ENCODE measurements at regions not wholly inside any gene's neighbourhood (a gene's known extent, or its start where the extent isn't known, plus 50 kb on each side); places are given as distances from the start of the nearest gene placed in this dataset.

- no peak overlapping the region for H3K27ac ChIP-seq (ENCODE audit: low read depth, low read length)
- H3K36me3 ChIP-seq (ENCODE audit: control insufficient read depth in 1 of 2, insufficient read depth in 2 of 2, low read length in 2 of 2): no peaks in the 10 kb centered on the region
- H3K9ac ChIP-seq (ENCODE audit: low read length): no peak overlapping the region
- no peaks in the 10 kb centered on the region for H3K9me3 ChIP-seq (ENCODE audit: control insufficient read depth in 1 of 2, insufficient read depth in 1 of 2, low read depth in 1 of 2, low read length in 2 of 2)
- no peak overlapping the region for H2AFZ ChIP-seq (ENCODE audit: low read depth, low read length, poor library complexity, severe bottlenecking)
- H3K4me2 ChIP-seq (ENCODE audit: low read length): no peak overlapping the region
- no peak for ATAC-seq
- no peaks in the 10 kb centered on the region for H4K20me1 ChIP-seq (ENCODE audit: insufficient read depth)
- H3K4me3 ChIP-seq (replicated peaks in 1 of 2; ENCODE audit: low read depth in 1 of 2, low read length in 2 of 2): no peak overlapping the region
- ChIA-PET CTCF (no interaction called here), RAD21 (ENCODE audit: low non-redundant PET in 1 of 2, low total read pairs in 2 of 2, uncharacterized antibody in 2 of 2, unreplicated experiment in 2 of 2) (no interaction called here), POLR2A (no interaction called here)
- H3K9me2 ChIP-seq (ENCODE audit: insufficient read depth): no peaks in the 10 kb centered on the region
- no peaks in the 10 kb centered on the region for H3K27me3 ChIP-seq (ENCODE audit: insufficient read depth, low read length)
- intact Hi-C loops (cut with micrococcal nuclease): no loop called here
- TF ChIP-seq TCF7L2 (IDR thresholded peaks at IDR 0.05; ENCODE audit: borderline replicate concordance, extremely low read depth, insufficient read depth, insufficient read length) (no peak), YY1 (IDR thresholded peaks at IDR 0.05; ENCODE audit: extremely low read depth, insufficient replicate concordance, low read depth, low read length) (no peak), ATF3 (IDR thresholded peaks at IDR 0.05) (no peak), SRF (IDR thresholded peaks at IDR 0.05; ENCODE audit: low read depth) (no peak), EZH2phosphoT487 (IDR thresholded peaks at IDR 0.05; ENCODE audit: borderline replicate concordance) (no peak), CEBPB (IDR thresholded peaks at IDR 0.05; ENCODE audit: low read depth) (no peak)
- TF ChIP-seq, protein P1, sequence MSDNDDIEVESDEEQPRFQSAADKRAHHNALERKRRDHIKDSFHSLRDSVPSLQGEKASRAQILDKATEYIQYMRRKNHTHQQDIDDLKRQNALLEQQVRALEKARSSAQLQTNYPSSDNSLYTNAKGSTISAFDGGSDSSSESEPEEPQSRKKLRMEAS (IDR thresholded peaks at IDR 0.05): no peak
- H3K4me1 ChIP-seq (ENCODE audit: control insufficient read depth in 1 of 2, insufficient read depth in 2 of 2, low read length in 2 of 2): no peaks in the 10 kb centered on the region
- no peak for DNase-seq (ENCODE audit: low read depth, low spot score)
- no TSS peak for BruUV-seq (replicated peaks)
- no peaks in the 10 kb centered on the region for H3K79me2 ChIP-seq (ENCODE audit: insufficient read depth, low read length)
Measured at GRCh38 chr22:48941903-48942575, 885.6 kb downstream of the BRD1 start.

DNA sequence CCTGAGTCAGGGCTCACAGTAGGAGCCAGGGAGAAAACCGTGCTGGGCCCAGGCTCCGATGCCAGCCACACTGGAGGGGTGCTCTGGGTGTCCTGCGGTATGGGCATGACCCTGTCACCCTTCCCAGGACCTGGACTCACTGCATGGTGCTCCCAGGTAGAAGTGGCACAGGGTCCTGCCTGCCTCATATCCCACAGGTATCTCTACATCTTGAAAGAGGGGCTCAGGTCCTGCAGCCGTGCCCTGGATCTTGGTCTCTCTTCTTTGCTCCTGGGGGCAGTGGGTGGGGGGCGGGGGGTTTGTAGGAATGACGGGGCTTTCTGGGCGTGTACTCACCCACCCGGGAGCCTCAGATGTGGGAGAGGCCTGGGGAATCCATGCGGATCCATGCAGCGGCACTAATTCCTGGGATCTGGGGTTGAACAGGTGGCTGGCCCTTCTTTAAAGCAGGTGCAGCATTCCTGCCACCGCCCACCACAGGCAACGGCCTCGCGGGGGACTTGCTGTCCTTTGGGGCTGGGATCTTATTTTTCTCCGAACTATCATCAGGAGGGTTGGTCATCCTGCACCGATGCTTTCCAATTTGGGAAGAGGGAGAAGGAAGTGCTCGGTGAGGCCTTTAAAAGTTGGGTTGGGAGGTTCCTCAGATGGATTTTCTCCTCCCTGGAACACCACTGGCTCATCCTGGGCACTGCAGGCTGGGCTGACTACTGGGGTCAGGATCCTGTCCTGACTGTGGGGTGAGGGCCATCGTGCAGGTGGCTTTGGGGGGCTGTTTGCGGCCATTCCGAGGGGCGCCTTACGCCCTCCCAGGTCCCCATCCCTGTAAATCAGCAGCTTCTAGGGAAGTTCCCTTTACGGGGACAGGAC is 886.4 kb downstream of the BRD1 start:
- TF ChIP-seq ATF3 (IDR thresholded peaks at IDR 0.05): no peak
- Histone ChIP-seq H3K9me3 (ENCODE audit: control insufficient read depth in 1 of 2, insufficient read depth in 1 of 2, low read depth in 1 of 2, low read length in 2 of 2) (no peaks in the 10 kb centered on the region), H4K20me1 (ENCODE audit: insufficient read depth) (no peaks in the 10 kb centered on the region), H3K36me3 (ENCODE audit: control insufficient read depth in 1 of 2, insufficient read depth in 2 of 2, low read length in 2 of 2) (no peaks in the 10 kb centered on the region), H2AFZ (ENCODE audit: low read depth, low read length, poor library complexity, severe bottlenecking) (no peak overlapping the region), H3K4me2 (ENCODE audit: low read length) (no peak overlapping the region), H3K4me1 (ENCODE audit: control insufficient read depth in 1 of 2, insufficient read depth in 2 of 2, low read length in 2 of 2) (no peaks in the 10 kb centered on the region), H3K27me3 (ENCODE audit: insufficient read depth, low read length) (no peaks in the 10 kb centered on the region), H3K79me2 (ENCODE audit: insufficient read depth, low read length) (no peaks in the 10 kb centered on the region), H3K27ac (ENCODE audit: low read depth, low read length) (no peak overlapping the region), H3K9me2 (ENCODE audit: insufficient read depth) (no peaks in the 10 kb centered on the region), H3K4me3 (replicated peaks in 1 of 2; ENCODE audit: low read depth in 1 of 2, low read length in 2 of 2) (no peak overlapping the region), H3K9ac (ENCODE audit: low read length) (no peak overlapping the region)
- BruUV-seq (replicated peaks): no TSS peak
- ATAC-seq (no peak), DNase-seq (ENCODE audit: low read depth, low spot score) (no peak)
- ChIA-PET CTCF (no interaction called here), RAD21 (ENCODE audit: low non-redundant PET in 1 of 2, low total read pairs in 2 of 2, uncharacterized antibody in 2 of 2, unreplicated experiment in 2 of 2) (no interaction called here), POLR2A (no interaction called here)
- intact Hi-C loops (cut with micrococcal nuclease): no loop called here
